MG63 (cell line): ENCODE measurements at regions not wholly inside any gene's neighbourhood (a gene's known extent, or its start where the extent isn't known, plus 50 kb on each side); places are given as distances from the start of the nearest gene placed in this dataset.
"Not testable (repeated sequence)": the region's sequence is repeated elsewhere in the genome, so short reads cannot be mapped to it uniquely, and the experiment has no call there.

ENCODE experiments used
- DNase-seq: peaks from one replicate; pipeline ENCODE4 v3.0.0-alpha.2; 2020
- H3K27me3 ChIP-seq: fragments of 250-450 bp; sonication (Bioruptor Pico); 2 replicates; pipeline ENCODE4 v1.5.1; 2020; ENCODE audit warnings: mild to moderate bottlenecking, moderate library complexity
- H3K36me3 ChIP-seq: fragments of 250-450 bp; sonication (Bioruptor Pico); 2 replicates; pipeline ENCODE4 v1.5.1; 2020; ENCODE audit warnings: mild to moderate bottlenecking, moderate library complexity
- H3K4me3 ChIP-seq: fragments of 250-450 bp; sonication (Bioruptor Pico); 2 replicates; pipeline ENCODE4 v1.5.1; 2020; ENCODE audit warnings: mild to moderate bottlenecking, moderate library complexity
- H3K9me3 ChIP-seq: fragments of 250-450 bp; sonication (Bioruptor Pico); 2 replicates; pipeline ENCODE4 v1.5.1; 2020; ENCODE audit warnings: mild to moderate bottlenecking, moderate library complexity

GRCh38 chr2:59389240-59389639 lies 1148.1 kb upstream of the FANCL start:
- H3K4me3 ChIP-seq: no peak overlapping the region
- no peaks in the 10 kb centered on the region for H3K36me3 ChIP-seq
- H3K9me3 ChIP-seq: no peaks in the 10 kb centered on the region
- no peaks in the 10 kb centered on the region; the same call in 1 of the 2 replicates for H3K27me3 ChIP-seq
- DNase-seq: no peak

- no peaks in the 10 kb centered on the region for H3K9me3 ChIP-seq
- no peak for DNase-seq
- no peaks in the 10 kb centered on the region; the same call in 1 of the 2 replicates for H3K27me3 ChIP-seq
- no peak overlapping the region for H3K4me3 ChIP-seq
- H3K36me3 ChIP-seq: no peaks in the 10 kb centered on the region
These were observed 1144.8 kb upstream of the FANCL start for GRCh38 chr2:59385971-59386370.

- Histone ChIP-seq H3K36me3 (no peaks in the 10 kb centered on the region), H3K27me3 (no peaks in the 10 kb centered on the region; the same call in 1 of the 2 replicates), H3K9me3 (no peaks in the 10 kb centered on the region), H3K4me3 (no peak overlapping the region)
- DNase-seq: no peak
These were observed 1142.3 kb upstream of the FANCL start for GRCh38 chr2:59383473-59383872.

- Histone ChIP-seq H3K36me3 (no peaks in the 10 kb centered on the region), H3K27me3 (no peaks in the 10 kb centered on the region), H3K4me3 (no peak overlapping the region), H3K9me3 (no peaks in the 10 kb centered on the region)
- DNase-seq: no peak
These were observed 1137.0 kb upstream of the FANCL start for GRCh38 chr2:59378127-59378526.

GRCh38 chr2:59366288-59366687 lies 1125.2 kb upstream of the FANCL start:
- DNase-seq: no peak
- Histone ChIP-seq H3K36me3 (no peaks in the 10 kb centered on the region), H3K9me3 (no peaks in the 10 kb centered on the region), H3K27me3 (no peaks in the 10 kb centered on the region), H3K4me3 (no peak overlapping the region)

- H3K4me3 ChIP-seq: no peak overlapping the region
- no peaks in the 10 kb centered on the region for H3K9me3 ChIP-seq
- H3K36me3 ChIP-seq: no peaks in the 10 kb centered on the region
- DNase-seq: no peak
- H3K27me3 ChIP-seq: no peaks in the 10 kb centered on the region
These were observed 1113.4 kb upstream of the FANCL start for GRCh38 chr2:59354498-59354897.

GRCh38 chr2:59353306-59353921 lies 1112.3 kb upstream of the FANCL start:
- Histone ChIP-seq H3K36me3 (no peaks in the 10 kb centered on the region), H3K9me3 (no peaks in the 10 kb centered on the region), H3K4me3 (no peak overlapping the region), H3K27me3 (no peaks in the 10 kb centered on the region)
- no peak for DNase-seq

- no peak for DNase-seq
- Histone ChIP-seq H3K9me3 (no peaks in the 10 kb centered on the region), H3K27me3 (no peaks in the 10 kb centered on the region), H3K4me3 (no peak overlapping the region), H3K36me3 (no peaks in the 10 kb centered on the region)
These were observed 1101.0 kb upstream of the FANCL start for GRCh38 chr2:59342166-59342565.

GRCh38 chr2:59339837-59340207 lies 1098.7 kb upstream of the FANCL start:
- Histone ChIP-seq H3K9me3 (no peaks in the 10 kb centered on the region), H3K4me3 (no peak overlapping the region), H3K36me3 (no peaks in the 10 kb centered on the region), H3K27me3 (no peaks in the 10 kb centered on the region)
- DNase-seq: no peak

GRCh38 chr2:59339121-59339836 lies 1098.2 kb upstream of the FANCL start:
- Histone ChIP-seq H3K27me3 (no peaks in the 10 kb centered on the region), H3K36me3 (no peaks in the 10 kb centered on the region), H3K4me3 (no peak overlapping the region), H3K9me3 (no peaks in the 10 kb centered on the region)
- no peak for DNase-seq

GRCh38 chr2:59333007-59333406 lies 1091.9 kb upstream of the FANCL start:
- no peak for DNase-seq
- no peaks in the 10 kb centered on the region for H3K9me3 ChIP-seq

GRCh38 chr2:59326581-59327365 lies 1085.6 kb upstream of the FANCL start:
- not testable (repeated sequence) for DNase-seq, H3K27me3 ChIP-seq, H3K9me3 ChIP-seq, H3K36me3 ChIP-seq, H3K4me3 ChIP-seq

More at GRCh38 chr2:59333007-59333406, 1091.9 kb upstream of the FANCL start:
- Histone ChIP-seq H3K27me3 (no peaks in the 10 kb centered on the region), H3K4me3 (no peak overlapping the region), H3K36me3 (no peaks in the 10 kb centered on the region)

GRCh38 chr2:59322870-59323269 lies 1081.7 kb upstream of the FANCL start:
- Histone ChIP-seq H3K9me3 (no peaks in the 10 kb centered on the region), H3K36me3 (no peaks in the 10 kb centered on the region), H3K27me3 (no peaks in the 10 kb centered on the region), H3K4me3 (no peak overlapping the region)
- DNase-seq: no peak

- no peaks in the 10 kb centered on the region for H3K9me3 ChIP-seq
- no peaks in the 10 kb centered on the region for H3K27me3 ChIP-seq
- H3K36me3 ChIP-seq: no peaks in the 10 kb centered on the region
- H3K4me3 ChIP-seq: no peak overlapping the region
- DNase-seq: no peak
These were observed 1080.9 kb upstream of the FANCL start for GRCh38 chr2:59322005-59322404.

- H3K36me3 ChIP-seq: no peaks in the 10 kb centered on the region
- no peaks in the 10 kb centered on the region for H3K9me3 ChIP-seq
- no peak for DNase-seq
- no peak overlapping the region for H3K4me3 ChIP-seq
- H3K27me3 ChIP-seq: no peaks in the 10 kb centered on the region
These were observed 1073.1 kb upstream of the FANCL start for GRCh38 chr2:59314031-59314766.

GRCh38 chr2:59312967-59313940 lies 1072.1 kb upstream of the FANCL start:
- Histone ChIP-seq H3K36me3 (no peaks in the 10 kb centered on the region), H3K27me3 (no peaks in the 10 kb centered on the region), H3K4me3 (no peak overlapping the region), H3K9me3 (no peaks in the 10 kb centered on the region)
- no peak for DNase-seq
